SK-N-MC (cell line): ENCODE measurements at regions not wholly inside any gene's neighbourhood (a gene's known extent, or its start where the extent isn't known, plus 50 kb on each side); places are given as distances from the start of the nearest gene placed in this dataset.
"Not testable (repeated sequence)": the region's sequence is repeated elsewhere in the genome, so short reads cannot be mapped to it uniquely, and the experiment has no call there.

Source experiments
- DNase-seq: peaks from one replicate; pipeline ENCODE4 v3.0.0-alpha.2; 2011; ENCODE audit warnings: low read depth, low spot score
- H3K27ac ChIP-seq: fragments of 200-600 bp; sonication (generic); 2 replicates; pipeline ENCODE4 v1.5.1; 2016; ENCODE audit warnings: mixed run types
- H3K36me3 ChIP-seq: fragments of 200-600 bp; sonication (generic); 2 replicates; pipeline ENCODE4 v1.6.1; 2017; ENCODE audit warnings: antibody characterized with exemption, low read length, mixed read lengths; ENCODE audit not compliant: insufficient read depth
- H3K4me3 ChIP-seq: fragments of 200-600 bp; sonication (generic); 2 replicates; pipeline ENCODE4 v1.5.1; 2016
- H3K9ac ChIP-seq: fragments of 200-600 bp; sonication (generic); 2 replicates; pipeline ENCODE4 v1.8.0; 2017; ENCODE audit warnings: mixed run types, mixed read lengths; ENCODE audit not compliant: insufficient read length
- H3K9me3 ChIP-seq: fragments of 200-600 bp; sonication (generic); 2 replicates; pipeline ENCODE4 v1.6.1; 2017; ENCODE audit warnings: low read depth, mild to moderate bottlenecking, antibody characterized with exemption, low read length, moderate library complexity, mixed read lengths
- EZH2 ChIP-seq: fragments of 200-600 bp; sonication (generic); IDR thresholded peaks from one replicate; pipeline ENCODE4 v1.6.1; 2017; ENCODE audit warnings: antibody characterized with exemption
- FOXP2 ChIP-seq: optimal IDR thresholded peaks from 2 replicates; pipeline ENCODE3; 2011; ENCODE audit warnings: mild to moderate bottlenecking, moderate library complexity; ENCODE audit not compliant: insufficient read depth; ENCODE audit errors: extremely low read length, control extremely low read depth
- POLR2AphosphoS5 ChIP-seq: IDR thresholded peaks from 2 replicates; pipeline ENCODE4 v1.6.1; 2012; ENCODE audit warnings: mild to moderate bottlenecking, low read depth, low read length, borderline replicate concordance

GRCh38 chr5:32534041-32534440, 51.3 kb upstream of the SUB1 start:
- Histone ChIP-seq H3K4me3 (no peak overlapping the region), H3K9me3 (no peaks in the 10 kb centered on the region), H3K36me3 (no peaks in the 10 kb centered on the region), H3K27ac (no peak overlapping the region), H3K9ac (no peak overlapping the region)
- no peak for DNase-seq
- TF ChIP-seq EZH2 (no peak), FOXP2 (no peak), POLR2AphosphoS5 (no peak)

- Histone ChIP-seq H3K9me3 (no peaks in the 10 kb centered on the region), H3K27ac (peak overlapping the region; percentile 79), H3K36me3 (no peaks in the 10 kb centered on the region), H3K4me3 (peak overlapping the region; percentile 65), H3K9ac (peak overlapping the region; percentile 61)
- TF ChIP-seq FOXP2 = no peak
- TF ChIP-seq EZH2 = no peak
- no peak for TF ChIP-seq POLR2AphosphoS5
- no peak for DNase-seq
Measured at GRCh38 chr5:32531885-32532520, 53.4 kb upstream of the SUB1 start.

GRCh38 chr5:32527321-32527720, 58.0 kb upstream of the SUB1 start:
- H3K27ac ChIP-seq, H3K9me3 ChIP-seq, H3K36me3 ChIP-seq, H3K9ac ChIP-seq, DNase-seq, H3K4me3 ChIP-seq: not testable (repeated sequence)

GRCh38 chr5:32526810-32527209, 58.5 kb upstream of the SUB1 start:
- DNase-seq = no peak
- no peak overlapping the region for H3K4me3 ChIP-seq
- no peak for TF ChIP-seq EZH2
- TF ChIP-seq POLR2AphosphoS5 = no peak
- TF ChIP-seq FOXP2 = no peak
- no peaks in the 10 kb centered on the region for H3K36me3 ChIP-seq
- H3K9me3 ChIP-seq = no peaks in the 10 kb centered on the region
- H3K9ac ChIP-seq = no peak overlapping the region
- H3K27ac ChIP-seq = no peak overlapping the region

GRCh38 chr5:32523625-32524024, 61.7 kb upstream of the SUB1 start:
- no peaks in the 10 kb centered on the region for H3K9me3 ChIP-seq

GRCh38 chr5:32522429-32523143, 62.8 kb upstream of the SUB1 start:
- no peak overlapping the region for H3K27ac ChIP-seq

More at GRCh38 chr5:32523625-32524024, 61.7 kb upstream of the SUB1 start:
- H3K4me3 ChIP-seq = no peak overlapping the region
- DNase-seq = no peak
- H3K9ac ChIP-seq = no peak overlapping the region
- TF ChIP-seq EZH2 = no peak
- no peak for TF ChIP-seq FOXP2
- TF ChIP-seq POLR2AphosphoS5 = no peak
- H3K27ac ChIP-seq = no peak overlapping the region
- no peaks in the 10 kb centered on the region for H3K36me3 ChIP-seq

GRCh38 chr5:32521481-32521880, 63.9 kb upstream of the SUB1 start:
- no peak for TF ChIP-seq POLR2AphosphoS5
- no peak overlapping the region for H3K4me3 ChIP-seq
- H3K27ac ChIP-seq = no peak overlapping the region
- no peaks in the 10 kb centered on the region for H3K9me3 ChIP-seq
- DNase-seq = no peak
- H3K9ac ChIP-seq = no peak overlapping the region
- no peaks in the 10 kb centered on the region for H3K36me3 ChIP-seq

More at GRCh38 chr5:32522429-32523143, 62.8 kb upstream of the SUB1 start:
- no peaks in the 10 kb centered on the region for H3K36me3 ChIP-seq
- no peak for DNase-seq
- no peaks in the 10 kb centered on the region for H3K9me3 ChIP-seq
- H3K9ac ChIP-seq = no peak overlapping the region
- no peak overlapping the region for H3K4me3 ChIP-seq
- no peak for TF ChIP-seq FOXP2
- no peak for TF ChIP-seq EZH2
- no peak for TF ChIP-seq POLR2AphosphoS5

- no peaks in the 10 kb centered on the region for H3K9me3 ChIP-seq
Measured at GRCh38 chr5:32520972-32521371, 64.4 kb upstream of the SUB1 start.

GRCh38 chr5:32520356-32520755, 65.0 kb upstream of the SUB1 start:
- no peaks in the 10 kb centered on the region for H3K9me3 ChIP-seq
- H3K4me3 ChIP-seq = no peak overlapping the region; the same call in 1 of the 2 replicates
- H3K27ac ChIP-seq = peak overlapping the region; percentile 87
- DNase-seq = no peak
- no peaks in the 10 kb centered on the region for H3K36me3 ChIP-seq
- H3K9ac ChIP-seq = peak overlapping the region; percentile 42
- TF ChIP-seq EZH2 (no peak), POLR2AphosphoS5 (no peak), FOXP2 (no peak)

More at GRCh38 chr5:32520972-32521371, 64.4 kb upstream of the SUB1 start:
- TF ChIP-seq EZH2 (no peak), FOXP2 (no peak), POLR2AphosphoS5 (no peak)
- no peak for DNase-seq
- H3K4me3 ChIP-seq = peak overlapping the region; percentile 41
- peak overlapping the region; percentile 87 for H3K27ac ChIP-seq
- no peaks in the 10 kb centered on the region for H3K36me3 ChIP-seq
- peak overlapping the region; percentile 42 for H3K9ac ChIP-seq
